ENCODE measurements at regions not wholly inside any gene's neighbourhood (a gene's known extent, or its start where the extent isn't known, plus 50 kb on each side); places are given as distances from the start of the nearest gene placed in this dataset.
A peak's percentile ranks its signal among the peaks of the same experiment; 100 is the strongest.

DNA sequence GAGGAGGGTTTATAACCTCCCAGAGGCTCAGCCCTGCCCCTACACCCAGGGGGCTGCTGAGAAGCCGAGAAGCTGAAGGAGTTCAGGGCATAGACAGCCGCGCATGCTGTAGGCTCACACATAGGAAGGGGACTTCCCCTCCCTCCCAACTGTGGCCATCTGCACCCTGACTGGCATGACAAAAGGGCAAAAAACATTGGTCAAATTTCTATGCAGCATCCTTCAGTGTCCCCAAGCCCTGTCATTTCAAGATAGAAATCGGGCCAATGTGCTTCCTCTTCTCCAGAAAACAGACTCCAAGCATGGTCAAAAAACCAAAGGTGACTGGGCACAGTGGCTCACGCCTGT, 55.9 kb upstream of the MYL10 start:
- intact Hi-C loops (cut with micrococcal nuclease; ENCODE audit: unreplicated experiment) (no loop called here), in situ Hi-C loops (cut with MboI) (loop anchor here (5.0 kb wide), 1 partner anchor 552 kb away; no protein-coding TSS in a partner anchor)
- SMC1A ChIA-PET (ENCODE audit: uncharacterized antibody, unreplicated experiment), result no interaction called here
- Histone ChIP-seq H3K9me3 (replicated peaks; ENCODE audit: control insufficient read depth, insufficient read depth, low read length) (no peaks in the 10 kb centered on the region), H3K4me3 (no peak overlapping the region), H3K4me1 (ENCODE audit: control insufficient read depth, insufficient read depth, low read length) (peaks cover 6% of the 10 kb centered on the region; the same call in 1 of the 2 replicates), H2AFZ (ENCODE audit: control insufficient read depth, low read depth, low read length) (no peak overlapping the region), H3K79me2 (ENCODE audit: control insufficient read depth, insufficient read depth, low read length) (no peaks in the 10 kb centered on the region), H4K20me1 (ENCODE audit: control insufficient read depth, insufficient read depth) (no peaks in the 10 kb centered on the region), H3K9ac (ENCODE audit: control insufficient read depth, insufficient read depth, low read length) (no peak overlapping the region), H3K4me2 (ENCODE audit: control insufficient read depth, insufficient read depth) (no peak overlapping the region), H3K36me3 (ENCODE audit: control insufficient read depth in 2 of 2, insufficient read depth in 2 of 2, low read length in 1 of 2) (no peaks in the 10 kb centered on the region), H3K27me3 (replicated peaks in 1 of 2; ENCODE audit: control insufficient read depth in 2 of 2, insufficient read depth in 2 of 2, low read length in 1 of 2) (no peaks in the 10 kb centered on the region), H3K27ac (ENCODE audit: control insufficient read depth, insufficient read depth) (no peak overlapping the region)
- no peak for DNase-seq (ENCODE audit: low read depth, low spot score)
- ATAC-seq, result 0 out of 3 replicates have a peak, but pooled peaks have one; percentile 10
- POLR2A ChIA-PET, result no interaction called here
- no peak for FAIRE-seq
- RAD21 ChIA-PET (ENCODE audit: unreplicated experiment), result no interaction called here
- TF ChIP-seq NFYB (IDR thresholded peaks at IDR 0.05; ENCODE audit: insufficient read depth, low read depth, low read length), result no peak
- TF ChIP-seq TCF3 (IDR thresholded peaks at IDR 0.05; ENCODE audit: borderline replicate concordance, insufficient read depth, low read depth, low read length), result no peak
- TF ChIP-seq, protein P1, sequence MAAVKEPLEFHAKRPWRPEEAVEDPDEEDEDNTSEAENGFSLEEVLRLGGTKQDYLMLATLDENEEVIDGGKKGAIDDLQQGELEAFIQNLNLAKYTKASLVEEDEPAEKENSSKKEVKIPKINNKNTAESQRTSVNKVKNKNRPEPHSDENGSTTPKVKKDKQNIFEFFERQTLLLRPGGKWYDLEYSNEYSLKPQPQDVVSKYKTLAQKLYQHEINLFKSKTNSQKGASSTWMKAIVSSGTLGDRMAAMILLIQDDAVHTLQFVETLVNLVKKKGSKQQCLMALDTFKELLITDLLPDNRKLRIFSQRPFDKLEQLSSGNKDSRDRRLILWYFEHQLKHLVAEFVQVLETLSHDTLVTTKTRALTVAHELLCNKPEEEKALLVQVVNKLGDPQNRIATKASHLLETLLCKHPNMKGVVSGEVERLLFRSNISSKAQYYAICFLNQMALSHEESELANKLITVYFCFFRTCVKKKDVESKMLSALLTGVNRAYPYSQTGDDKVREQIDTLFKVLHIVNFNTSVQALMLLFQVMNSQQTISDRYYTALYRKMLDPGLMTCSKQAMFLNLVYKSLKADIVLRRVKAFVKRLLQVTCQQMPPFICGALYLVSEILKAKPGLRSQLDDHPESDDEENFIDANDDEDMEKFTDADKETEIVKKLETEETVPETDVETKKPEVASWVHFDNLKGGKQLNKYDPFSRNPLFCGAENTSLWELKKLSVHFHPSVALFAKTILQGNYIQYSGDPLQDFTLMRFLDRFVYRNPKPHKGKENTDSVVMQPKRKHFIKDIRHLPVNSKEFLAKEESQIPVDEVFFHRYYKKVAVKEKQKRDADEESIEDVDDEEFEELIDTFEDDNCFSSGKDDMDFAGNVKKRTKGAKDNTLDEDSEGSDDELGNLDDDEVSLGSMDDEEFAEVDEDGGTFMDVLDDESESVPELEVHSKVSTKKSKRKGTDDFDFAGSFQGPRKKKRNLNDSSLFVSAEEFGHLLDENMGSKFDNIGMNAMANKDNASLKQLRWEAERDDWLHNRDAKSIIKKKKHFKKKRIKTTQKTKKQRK (IDR thresholded peaks at IDR 0.05; ENCODE audit: low read depth, low read length), result no peak
- no peak for TF ChIP-seq ZBED1 (IDR thresholded peaks at IDR 0.05; ENCODE audit: borderline replicate concordance)
- TF ChIP-seq SRF (IDR thresholded peaks at IDR 0.05; ENCODE audit: low read depth in 2 of 2, low read length in 2 of 2), result no peak
- TF ChIP-seq, protein P2, sequence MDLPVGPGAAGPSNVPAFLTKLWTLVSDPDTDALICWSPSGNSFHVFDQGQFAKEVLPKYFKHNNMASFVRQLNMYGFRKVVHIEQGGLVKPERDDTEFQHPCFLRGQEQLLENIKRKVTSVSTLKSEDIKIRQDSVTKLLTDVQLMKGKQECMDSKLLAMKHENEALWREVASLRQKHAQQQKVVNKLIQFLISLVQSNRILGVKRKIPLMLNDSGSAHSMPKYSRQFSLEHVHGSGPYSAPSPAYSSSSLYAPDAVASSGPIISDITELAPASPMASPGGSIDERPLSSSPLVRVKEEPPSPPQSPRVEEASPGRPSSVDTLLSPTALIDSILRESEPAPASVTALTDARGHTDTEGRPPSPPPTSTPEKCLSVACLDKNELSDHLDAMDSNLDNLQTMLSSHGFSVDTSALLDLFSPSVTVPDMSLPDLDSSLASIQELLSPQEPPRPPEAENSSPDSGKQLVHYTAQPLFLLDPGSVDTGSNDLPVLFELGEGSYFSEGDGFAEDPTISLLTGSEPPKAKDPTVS (IDR thresholded peaks at IDR 0.05; ENCODE audit: low read depth, low read length), result no peak
- TF ChIP-seq, protein P3, sequence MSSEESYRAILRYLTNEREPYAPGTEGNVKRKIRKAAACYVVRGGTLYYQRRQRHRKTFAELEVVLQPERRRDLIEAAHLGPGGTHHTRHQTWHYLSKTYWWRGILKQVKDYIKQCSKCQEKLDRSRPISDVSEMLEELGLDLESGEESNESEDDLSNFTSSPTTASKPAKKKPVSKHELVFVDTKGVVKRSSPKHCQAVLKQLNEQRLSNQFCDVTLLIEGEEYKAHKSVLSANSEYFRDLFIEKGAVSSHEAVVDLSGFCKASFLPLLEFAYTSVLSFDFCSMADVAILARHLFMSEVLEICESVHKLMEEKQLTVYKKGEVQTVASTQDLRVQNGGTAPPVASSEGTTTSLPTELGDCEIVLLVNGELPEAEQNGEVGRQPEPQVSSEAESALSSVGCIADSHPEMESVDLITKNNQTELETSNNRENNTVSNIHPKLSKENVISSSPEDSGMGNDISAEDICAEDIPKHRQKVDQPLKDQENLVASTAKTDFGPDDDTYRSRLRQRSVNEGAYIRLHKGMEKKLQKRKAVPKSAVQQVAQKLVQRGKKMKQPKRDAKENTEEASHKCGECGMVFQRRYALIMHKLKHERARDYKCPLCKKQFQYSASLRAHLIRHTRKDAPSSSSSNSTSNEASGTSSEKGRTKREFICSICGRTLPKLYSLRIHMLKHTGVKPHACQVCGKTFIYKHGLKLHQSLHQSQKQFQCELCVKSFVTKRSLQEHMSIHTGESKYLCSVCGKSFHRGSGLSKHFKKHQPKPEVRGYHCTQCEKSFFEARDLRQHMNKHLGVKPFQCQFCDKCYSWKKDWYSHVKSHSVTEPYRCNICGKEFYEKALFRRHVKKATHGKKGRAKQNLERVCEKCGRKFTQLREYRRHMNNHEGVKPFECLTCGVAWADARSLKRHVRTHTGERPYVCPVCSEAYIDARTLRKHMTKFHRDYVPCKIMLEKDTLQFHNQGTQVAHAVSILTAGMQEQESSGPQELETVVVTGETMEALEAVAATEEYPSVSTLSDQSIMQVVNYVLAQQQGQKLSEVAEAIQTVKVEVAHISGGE (CRISPR knock-in tag; IDR thresholded peaks at IDR 0.05), result no peak
- TF ChIP-seq, protein P4, sequence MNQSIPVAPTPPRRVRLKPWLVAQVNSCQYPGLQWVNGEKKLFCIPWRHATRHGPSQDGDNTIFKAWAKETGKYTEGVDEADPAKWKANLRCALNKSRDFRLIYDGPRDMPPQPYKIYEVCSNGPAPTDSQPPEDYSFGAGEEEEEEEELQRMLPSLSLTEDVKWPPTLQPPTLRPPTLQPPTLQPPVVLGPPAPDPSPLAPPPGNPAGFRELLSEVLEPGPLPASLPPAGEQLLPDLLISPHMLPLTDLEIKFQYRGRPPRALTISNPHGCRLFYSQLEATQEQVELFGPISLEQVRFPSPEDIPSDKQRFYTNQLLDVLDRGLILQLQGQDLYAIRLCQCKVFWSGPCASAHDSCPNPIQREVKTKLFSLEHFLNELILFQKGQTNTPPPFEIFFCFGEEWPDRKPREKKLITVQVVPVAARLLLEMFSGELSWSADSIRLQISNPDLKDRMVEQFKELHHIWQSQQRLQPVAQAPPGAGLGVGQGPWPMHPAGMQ (IDR thresholded peaks at IDR 0.05; ENCODE audit: borderline replicate concordance), result no peak
- TF ChIP-seq CBFB (IDR thresholded peaks at IDR 0.05; ENCODE audit: low read depth), result no peak
- TF ChIP-seq HCFC1 (IDR thresholded peaks at IDR 0.05; ENCODE audit: low read length), result no peak
- TF ChIP-seq SMARCA5 (IDR thresholded peaks at IDR 0.05), result no peak
- no peak for TF ChIP-seq NR2C1 (IDR thresholded peaks at IDR 0.05)
- no peak for TF ChIP-seq ZNF622 (IDR thresholded peaks at IDR 0.05)
- no peak for TF ChIP-seq SMC3 (IDR thresholded peaks at IDR 0.05; ENCODE audit: borderline replicate concordance, low read length)
- TF ChIP-seq CEBPB (IDR thresholded peaks at IDR 0.05; ENCODE audit: borderline replicate concordance in 1 of 2, low read depth in 2 of 2, low read length in 2 of 2), result no peak
- no peak for TF ChIP-seq TARDBP (IDR thresholded peaks at IDR 0.05; ENCODE audit: borderline replicate concordance)
- no peak for TF ChIP-seq ZSCAN29 (IDR thresholded peaks at IDR 0.05)
- TF ChIP-seq NR2F1 (conservative IDR thresholded peaks at IDR 0.05), result no peak
- CTCF ChIA-PET, result interaction anchor here (0.8 to 1.3 kb wide), 2 partner anchors 82 to 552 kb away, joined by 3 to 5 read pairs; no protein-coding TSS in a partner anchor
- no TSS peak for BruUV-seq (replicated peaks)
- WGBS (ENCODE audit: insufficient coverage, insufficient replicate concordance, low lambda C conversion rate, missing lambda C conversion rate), result 18% methylated on average over 5 of the region's 5 CpGs
